Suppressor macrophage treated with lipopolysaccharide for 4 hours (primary cell): ENCODE measurements at regions not wholly inside any gene's neighbourhood (a gene's known extent, or its start where the extent isn't known, plus 50 kb on each side); places are given as distances from the start of the nearest gene placed in this dataset.

Experiments used
- DNase-seq: peaks from one replicate; pipeline ENCODE4 v3.0.0-alpha.2; 2020

GRCh38 chr12:59839514-59839913 is 243.7 kb downstream of the SLC16A7 start:
- no peak for DNase-seq

GRCh38 chr12:59843260-59843843 is 247.5 kb downstream of the SLC16A7 start:
- no peak for DNase-seq

- DNase-seq = no peak
These were observed 248.9 kb downstream of the SLC16A7 start for GRCh38 chr12:59844750-59845149.

GRCh38 chr12:59845293-59845692 is 249.5 kb downstream of the SLC16A7 start:
- DNase-seq = no peak

- no peak for DNase-seq
These were observed 251.3 kb downstream of the SLC16A7 start for GRCh38 chr12:59847127-59847526.

GRCh38 chr12:59850268-59850667 is 254.4 kb downstream of the SLC16A7 start:
- DNase-seq = no peak

- no peak for DNase-seq
These were observed 262.8 kb downstream of the SLC16A7 start for GRCh38 chr12:59858508-59859170.

- DNase-seq = no peak
These were observed 263.3 kb downstream of the SLC16A7 start for GRCh38 chr12:59859171-59859510.

- DNase-seq = no peak
These were observed 265.8 kb downstream of the SLC16A7 start for GRCh38 chr12:59861635-59862034.

GRCh38 chr12:59867055-59867454 is 271.2 kb downstream of the SLC16A7 start:
- DNase-seq = no peak

GRCh38 chr12:59867689-59868088 is 271.9 kb downstream of the SLC16A7 start:
- no peak for DNase-seq

- no peak for DNase-seq
These were observed 275.9 kb downstream of the SLC16A7 start for GRCh38 chr12:59871779-59872178.

GRCh38 chr12:59873136-59873535 is 277.3 kb downstream of the SLC16A7 start:
- no peak for DNase-seq

- peak; percentile 20 for DNase-seq
These were observed 279.0 kb downstream of the SLC16A7 start for GRCh38 chr12:59874781-59875180.

GRCh38 chr12:59886131-59886733 is 290.4 kb downstream of the SLC16A7 start:
- DNase-seq = no peak

- DNase-seq = no peak
These were observed 291.3 kb downstream of the SLC16A7 start for GRCh38 chr12:59887178-59887577.

- no peak for DNase-seq
These were observed 295.2 kb downstream of the SLC16A7 start for GRCh38 chr12:59890896-59891579.

- no peak for DNase-seq
These were observed 299.4 kb downstream of the SLC16A7 start for GRCh38 chr12:59895166-59895775.

GRCh38 chr12:59904874-59905521 is 309.2 kb downstream of the SLC16A7 start:
- DNase-seq = no peak

GRCh38 chr12:59911516-59911915 is 315.7 kb downstream of the SLC16A7 start:
- no peak for DNase-seq

- DNase-seq = no peak
These were observed 321.2 kb downstream of the SLC16A7 start for GRCh38 chr12:59916988-59917387.

- DNase-seq = no peak
These were observed 331.2 kb downstream of the SLC16A7 start for GRCh38 chr12:59927032-59927431.

- no peak for DNase-seq
These were observed 332.6 kb downstream of the SLC16A7 start for GRCh38 chr12:59928416-59928815.
